GM18517 (cell line): ENCODE measurements at regions not wholly inside any gene's neighbourhood (a gene's known extent, or its start where the extent isn't known, plus 50 kb on each side); places are given as distances from the start of the nearest gene placed in this dataset.

Experiments
- ATAC-seq: cut with Tn5 transposase; IDR thresholded peaks from one replicate; pipeline ENCODE4 v1.9.1; 2021; ENCODE audit warnings: mild to moderate bottlenecking, moderate library complexity; ENCODE audit not compliant: unreplicated experiment

- no peak for ATAC-seq
Observed at GRCh38 chr3:88921986-88922385, 185.4 kb upstream of the EPHA3 start.

GRCh38 chr3:88926221-88926620, 181.2 kb upstream of the EPHA3 start:
- no peak for ATAC-seq

- ATAC-seq = no peak
Observed at GRCh38 chr3:88930611-88931010, 176.8 kb upstream of the EPHA3 start.

- no peak for ATAC-seq
Observed at GRCh38 chr3:88936831-88937230, 170.6 kb upstream of the EPHA3 start.

- no peak for ATAC-seq
Observed at GRCh38 chr3:88940296-88940695, 167.1 kb upstream of the EPHA3 start.

GRCh38 chr3:88947013-88947412, 160.4 kb upstream of the EPHA3 start:
- no peak for ATAC-seq

- no peak for ATAC-seq
Observed at GRCh38 chr3:88954853-88955252, 152.6 kb upstream of the EPHA3 start.

- no peak for ATAC-seq
Observed at GRCh38 chr3:88955274-88955673, 152.1 kb upstream of the EPHA3 start.

- ATAC-seq = no peak
Observed at GRCh38 chr3:88957711-88958439, 149.5 kb upstream of the EPHA3 start.

GRCh38 chr3:88960019-88960418, 147.4 kb upstream of the EPHA3 start:
- ATAC-seq = no peak

- ATAC-seq = no peak
Observed at GRCh38 chr3:88963003-88963402, 144.4 kb upstream of the EPHA3 start.

GRCh38 chr3:88979760-88980159, 127.7 kb upstream of the EPHA3 start:
- no peak for ATAC-seq

- ATAC-seq = no peak
Observed at GRCh38 chr3:88983458-88983857, 124.0 kb upstream of the EPHA3 start.

- no peak for ATAC-seq
Observed at GRCh38 chr3:88984256-88984655, 123.2 kb upstream of the EPHA3 start.

- ATAC-seq = no peak
Observed at GRCh38 chr3:88984832-88985231, 122.6 kb upstream of the EPHA3 start.

- ATAC-seq = no peak
Observed at GRCh38 chr3:88985491-88985890, 121.9 kb upstream of the EPHA3 start.

- no peak for ATAC-seq
Observed at GRCh38 chr3:88986834-88987233, 120.6 kb upstream of the EPHA3 start.

- ATAC-seq = no peak
Observed at GRCh38 chr3:88987776-88988175, 119.6 kb upstream of the EPHA3 start.

GRCh38 chr3:88988906-88989305, 118.5 kb upstream of the EPHA3 start:
- no peak for ATAC-seq

- ATAC-seq = no peak
Observed at GRCh38 chr3:88991496-88991895, 115.9 kb upstream of the EPHA3 start.

- no peak for ATAC-seq
Observed at GRCh38 chr3:88996691-88997090, 110.7 kb upstream of the EPHA3 start.

GRCh38 chr3:88997260-88997659, 110.2 kb upstream of the EPHA3 start:
- no peak for ATAC-seq

GRCh38 chr3:89000886-89001285, 106.5 kb upstream of the EPHA3 start:
- ATAC-seq = no peak
